WTC11 (cell line): ENCODE measurements at regions not wholly inside any gene's neighbourhood (a gene's known extent, or its start where the extent isn't known, plus 50 kb on each side); places are given as distances from the start of the nearest gene placed in this dataset.
"Not testable (repeated sequence)": the region's sequence is repeated elsewhere in the genome, so short reads cannot be mapped to it uniquely, and the experiment has no call there.

Experiments
- ATAC-seq: fragments of 200-7000 bp; cut with Tn5 transposase; 2 replicates; pipeline ENCODE4 v1.10.0; 2021; ENCODE audit warnings: mild to moderate bottlenecking, moderate library complexity
- CTCF ChIA-PET: fragments of 300-600 bp; sonication (Branson Sonifier 250); formaldehyde crosslinking; loops from one replicate; lab custom pipeline; 2021; ENCODE audit warnings: antibody characterized with exemption; lab: Charles Lee
- POLR2A ChIA-PET: fragments of 350-600 bp; sonication (Branson Sonifier 250); formaldehyde crosslinking; loops from one replicate; lab custom pipeline; 2021; ENCODE audit warnings: antibody characterized with exemption; lab: Charles Lee
- DNase-seq: peaks from one replicate; pipeline ENCODE4 v3.0.0; 2021; ENCODE audit warnings: low spot score
- H3K27ac Mint-ChIP-seq: 2 replicates; pipeline ENCODE4 v1.8.0; 2021; ENCODE audit warnings: mixed read lengths
- H3K27me3 Mint-ChIP-seq: 2 replicates; pipeline ENCODE4 v1.8.0; 2021; ENCODE audit warnings: low read depth, mild to moderate bottlenecking, moderate library complexity, mixed read lengths
- H3K36me3 Mint-ChIP-seq: 2 replicates; pipeline ENCODE4 v1.8.0; 2021; ENCODE audit warnings: mixed read lengths
- H3K4me1 Mint-ChIP-seq: 2 replicates; pipeline ENCODE4 v1.8.0; 2022; ENCODE audit warnings: mixed read lengths
- H3K4me3 Mint-ChIP-seq: 2 replicates; pipeline ENCODE4 v1.8.0; 2021; ENCODE audit warnings: mild to moderate bottlenecking, moderate library complexity, mixed read lengths
- H3K9me3 Mint-ChIP-seq: 2 replicates; pipeline ENCODE4 v1.8.0; 2021; ENCODE audit warnings: mixed read lengths
- CREM ChIP-seq: sonication (generic); formaldehyde crosslinking; IDR thresholded peaks from 2 replicates; pipeline ENCODE4 v1.8.1; 2022; ENCODE audit warnings: mild to moderate bottlenecking, missing genetic modification reagents, moderate library complexity
- E2F4 ChIP-seq: sonication (generic); formaldehyde crosslinking; IDR thresholded peaks from 2 replicates; pipeline ENCODE4 v1.8.1; 2022; ENCODE audit warnings: low read depth, mild to moderate bottlenecking, moderate library complexity, missing genetic modification reagents, borderline replicate concordance
- E2F5 ChIP-seq: sonication (generic); formaldehyde crosslinking; IDR thresholded peaks from 2 replicates; pipeline ENCODE4 v1.8.1; 2022; ENCODE audit warnings: mild to moderate bottlenecking, moderate library complexity, missing genetic modification reagents
- EMX1 ChIP-seq: fragments of 250-450 bp; sonication (Bioruptor Pico); IDR thresholded peaks from 2 replicates; pipeline ENCODE4 v1.8.0; 2021; ENCODE audit warnings: mild to moderate bottlenecking
- ETV6 ChIP-seq: sonication (generic); formaldehyde crosslinking; IDR thresholded peaks from 2 replicates; pipeline ENCODE4 v1.8.1; 2022; ENCODE audit warnings: mild to moderate bottlenecking, missing genetic modification reagents
- FOXJ3 ChIP-seq: sonication (generic); formaldehyde crosslinking; IDR thresholded peaks from 2 replicates; pipeline ENCODE4 v1.9.0; 2021; ENCODE audit warnings: missing genetic modification reagents, mild to moderate bottlenecking, borderline replicate concordance
- NFYB ChIP-seq: sonication (generic); formaldehyde crosslinking; conservative IDR thresholded peaks from 2 replicates; pipeline ENCODE4 v1.8.0; 2022; ENCODE audit warnings: low read depth, missing genetic modification reagents
- NR1H2 ChIP-seq: sonication (generic); formaldehyde crosslinking; IDR thresholded peaks from 2 replicates; pipeline ENCODE4 v1.9.0; 2021; ENCODE audit warnings: mild to moderate bottlenecking, moderate library complexity, missing genetic modification reagents
- PRRX2 ChIP-seq: fragments of 250-450 bp; sonication (Bioruptor Pico); IDR thresholded peaks from 2 replicates; pipeline ENCODE4 v1.8.0; 2021; ENCODE audit warnings: mild to moderate bottlenecking
- RELA ChIP-seq: sonication (generic); formaldehyde crosslinking; IDR thresholded peaks from 2 replicates; pipeline ENCODE4 v1.8.1; 2022; ENCODE audit warnings: missing genetic modification reagents, mild to moderate bottlenecking, borderline replicate concordance
- SOX15 ChIP-seq: fragments of 250-450 bp; sonication (Bioruptor Pico); IDR thresholded peaks from 2 replicates; pipeline ENCODE4 v1.9.0; 2021; ENCODE audit warnings: mild to moderate bottlenecking
- SP1 ChIP-seq: sonication (generic); formaldehyde crosslinking; conservative IDR thresholded peaks from 2 replicates; pipeline ENCODE4 v1.8.1; 2022; ENCODE audit warnings: missing genetic modification reagents
- TEAD4 ChIP-seq: sonication (generic); formaldehyde crosslinking; IDR thresholded peaks from 2 replicates; pipeline ENCODE4 v1.8.0; 2022; ENCODE audit warnings: mild to moderate bottlenecking, missing genetic modification reagents
- ZNF263 ChIP-seq: sonication (generic); formaldehyde crosslinking; IDR thresholded peaks from 2 replicates; pipeline ENCODE4 v1.8.1; 2022; ENCODE audit warnings: low read depth, mild to moderate bottlenecking, moderate library complexity, missing genetic modification reagents
- TF ChIP-seq, protein P1 (sequence below): fragments of 250-450 bp; sonication (Bioruptor Pico); conservative IDR thresholded peaks from 2 replicates; pipeline ENCODE4 v1.9.0; 2021; ENCODE audit warnings: mild to moderate bottlenecking
- TF ChIP-seq, protein P2 (sequence below): fragments of 250-450 bp; sonication (Bioruptor Pico); IDR thresholded peaks from 2 replicates; pipeline ENCODE4 v1.9.0; 2021; ENCODE audit warnings: mild to moderate bottlenecking
- TF ChIP-seq, protein P3 (sequence below): fragments of 250-450 bp; sonication (Bioruptor Pico); IDR thresholded peaks from 2 replicates; pipeline ENCODE4 v1.9.0; 2021; ENCODE audit warnings: mild to moderate bottlenecking
- TF ChIP-seq, protein P4 (sequence below): sonication (generic); formaldehyde crosslinking; IDR thresholded peaks from 2 replicates; pipeline ENCODE4 v1.8.1; 2022; ENCODE audit warnings: mild to moderate bottlenecking, missing genetic modification reagents, moderate library complexity, borderline replicate concordance

- Mint-ChIP-seq H3K4me1 (no peaks in the 10 kb centered on the region), H3K4me3 (no peak overlapping the region), H3K36me3 (peaks cover 7% of the 10 kb centered on the region), H3K27me3 (no peaks in the 10 kb centered on the region; the same call in 1 of the 2 replicates), H3K27ac (no peak overlapping the region), H3K9me3 (peaks cover 20% of the 10 kb centered on the region)
- no peak for TF ChIP-seq FOXJ3
- TF ChIP-seq SOX15 (CRISPR knock-in tag), result no peak
- TF ChIP-seq E2F4, result no peak
- TF ChIP-seq RELA (CRISPR knock-in tag), result no peak
- TF ChIP-seq TEAD4 (CRISPR knock-in tag), result no peak
- no peak for TF ChIP-seq EMX1 (CRISPR knock-in tag)
- TF ChIP-seq, protein P1, sequence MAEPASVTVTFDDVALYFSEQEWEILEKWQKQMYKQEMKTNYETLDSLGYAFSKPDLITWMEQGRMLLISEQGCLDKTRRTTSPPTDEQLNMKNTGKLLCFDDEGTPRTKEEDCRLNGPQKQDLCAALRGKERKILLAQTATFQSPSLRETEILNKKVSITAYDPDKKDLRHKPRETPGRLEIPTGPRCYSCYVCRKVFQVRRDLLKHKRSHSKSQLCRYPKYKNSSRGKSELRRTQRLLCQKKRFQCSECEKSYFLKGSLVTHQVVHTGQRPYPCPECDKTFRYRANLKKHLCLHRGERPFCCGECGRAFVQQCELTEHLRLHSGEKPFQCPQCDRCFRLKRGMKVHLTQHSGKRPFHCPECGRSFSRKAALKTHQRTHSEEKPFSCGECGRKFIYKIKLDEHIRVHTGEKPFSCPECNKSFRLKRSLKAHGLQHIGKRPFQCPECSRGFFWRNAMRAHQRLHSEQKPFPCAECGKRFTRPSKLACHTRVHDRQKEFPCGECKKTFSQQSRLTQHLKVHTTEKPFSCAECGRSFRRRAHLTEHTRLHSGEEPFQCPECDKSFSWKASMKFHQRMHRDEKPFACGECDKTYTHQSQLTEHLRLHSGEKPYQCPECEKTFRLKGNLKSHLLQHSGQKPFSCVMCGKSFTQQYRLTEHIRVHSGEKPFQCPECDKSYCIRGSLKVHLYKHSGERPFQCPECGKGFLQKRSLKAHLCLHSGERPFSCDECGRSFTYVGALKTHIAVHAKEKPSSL (CRISPR knock-in tag), result no peak
- ATAC-seq, result no peak
- POLR2A ChIA-PET, result no interaction called here
- DNase-seq, result no peak
- CTCF ChIA-PET, result interaction anchor here (0.5 to 0.6 kb wide), 2 partner anchors 48 to 84 kb away, joined by 3 read pairs; no protein-coding TSS in a partner anchor
Observed at GRCh38 chr13:112175162-112176075, 108.5 kb downstream of the SOX1 start.

GRCh38 chr13:112176141-112177119, 109.5 kb downstream of the SOX1 start:
- DNase-seq, H3K4me1 Mint-ChIP-seq, ATAC-seq, H3K27me3 Mint-ChIP-seq, H3K27ac Mint-ChIP-seq, H3K36me3 Mint-ChIP-seq, H3K4me3 Mint-ChIP-seq, POLR2A ChIA-PET: not testable (repeated sequence)
- CTCF ChIA-PET, result interaction anchor here (0.6 kb wide), 1 partner anchor 85 kb away, joined by 3 read pairs; no protein-coding TSS in a partner anchor
- H3K9me3 Mint-ChIP-seq, result peaks cover 20% of the 10 kb centered on the region

- Mint-ChIP-seq H3K4me3 (no peak overlapping the region), H3K36me3 (peaks cover 7% of the 10 kb centered on the region), H3K4me1 (peaks cover 4% of the 10 kb centered on the region; the same call in 1 of the 2 replicates), H3K27ac (no peak overlapping the region), H3K27me3 (no peaks in the 10 kb centered on the region; the same call in 1 of the 2 replicates), H3K9me3 (peaks cover 20% of the 10 kb centered on the region)
- CTCF ChIA-PET, result no interaction called here
- ATAC-seq (no peak), DNase-seq (no peak)
- POLR2A ChIA-PET, result no interaction called here
- TF ChIP-seq SP1 (CRISPR knock-in tag), result no peak
- no peak for TF ChIP-seq E2F5
- no peak for TF ChIP-seq PRRX2 (CRISPR knock-in tag)
- TF ChIP-seq, protein P2, sequence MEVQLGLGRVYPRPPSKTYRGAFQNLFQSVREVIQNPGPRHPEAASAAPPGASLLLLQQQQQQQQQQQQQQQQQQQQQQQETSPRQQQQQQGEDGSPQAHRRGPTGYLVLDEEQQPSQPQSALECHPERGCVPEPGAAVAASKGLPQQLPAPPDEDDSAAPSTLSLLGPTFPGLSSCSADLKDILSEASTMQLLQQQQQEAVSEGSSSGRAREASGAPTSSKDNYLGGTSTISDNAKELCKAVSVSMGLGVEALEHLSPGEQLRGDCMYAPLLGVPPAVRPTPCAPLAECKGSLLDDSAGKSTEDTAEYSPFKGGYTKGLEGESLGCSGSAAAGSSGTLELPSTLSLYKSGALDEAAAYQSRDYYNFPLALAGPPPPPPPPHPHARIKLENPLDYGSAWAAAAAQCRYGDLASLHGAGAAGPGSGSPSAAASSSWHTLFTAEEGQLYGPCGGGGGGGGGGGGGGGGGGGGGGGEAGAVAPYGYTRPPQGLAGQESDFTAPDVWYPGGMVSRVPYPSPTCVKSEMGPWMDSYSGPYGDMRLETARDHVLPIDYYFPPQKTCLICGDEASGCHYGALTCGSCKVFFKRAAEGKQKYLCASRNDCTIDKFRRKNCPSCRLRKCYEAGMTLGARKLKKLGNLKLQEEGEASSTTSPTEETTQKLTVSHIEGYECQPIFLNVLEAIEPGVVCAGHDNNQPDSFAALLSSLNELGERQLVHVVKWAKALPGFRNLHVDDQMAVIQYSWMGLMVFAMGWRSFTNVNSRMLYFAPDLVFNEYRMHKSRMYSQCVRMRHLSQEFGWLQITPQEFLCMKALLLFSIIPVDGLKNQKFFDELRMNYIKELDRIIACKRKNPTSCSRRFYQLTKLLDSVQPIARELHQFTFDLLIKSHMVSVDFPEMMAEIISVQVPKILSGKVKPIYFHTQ, result no peak
- no peak for TF ChIP-seq NR1H2
- no peak for TF ChIP-seq ZNF263 (CRISPR knock-in tag)
- TF ChIP-seq SOX15 (CRISPR knock-in tag), result no peak
- TF ChIP-seq ETV6, result no peak
- TF ChIP-seq, protein P3, sequence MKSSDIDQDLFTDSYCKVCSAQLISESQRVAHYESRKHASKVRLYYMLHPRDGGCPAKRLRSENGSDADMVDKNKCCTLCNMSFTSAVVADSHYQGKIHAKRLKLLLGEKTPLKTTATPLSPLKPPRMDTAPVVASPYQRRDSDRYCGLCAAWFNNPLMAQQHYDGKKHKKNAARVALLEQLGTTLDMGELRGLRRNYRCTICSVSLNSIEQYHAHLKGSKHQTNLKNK (CRISPR knock-in tag), result no peak
- TF ChIP-seq CREM (CRISPR knock-in tag), result no peak
- TF ChIP-seq, protein P4, sequence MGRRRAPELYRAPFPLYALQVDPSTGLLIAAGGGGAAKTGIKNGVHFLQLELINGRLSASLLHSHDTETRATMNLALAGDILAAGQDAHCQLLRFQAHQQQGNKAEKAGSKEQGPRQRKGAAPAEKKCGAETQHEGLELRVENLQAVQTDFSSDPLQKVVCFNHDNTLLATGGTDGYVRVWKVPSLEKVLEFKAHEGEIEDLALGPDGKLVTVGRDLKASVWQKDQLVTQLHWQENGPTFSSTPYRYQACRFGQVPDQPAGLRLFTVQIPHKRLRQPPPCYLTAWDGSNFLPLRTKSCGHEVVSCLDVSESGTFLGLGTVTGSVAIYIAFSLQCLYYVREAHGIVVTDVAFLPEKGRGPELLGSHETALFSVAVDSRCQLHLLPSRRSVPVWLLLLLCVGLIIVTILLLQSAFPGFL, result no peak
- TF ChIP-seq NFYB (CRISPR knock-in tag), result no peak
Observed at GRCh38 chr13:112177450-112178288, 110.7 kb downstream of the SOX1 start.
